GM12891 (cell line): ENCODE measurements at regions not wholly inside any gene's neighbourhood (a gene's known extent, or its start where the extent isn't known, plus 50 kb on each side); places are given as distances from the start of the nearest gene placed in this dataset.
"Not testable (repeated sequence)": the region's sequence is repeated elsewhere in the genome, so short reads cannot be mapped to it uniquely, and the experiment has no call there.

Source experiments
- POLR2A ChIP-seq: IDR thresholded peaks from 2 replicates; pipeline ENCODE4 v1.6.1; 2011; ENCODE audit warnings: low read depth, low read length, control low read depth
- POLR2AphosphoS5 ChIP-seq: IDR thresholded peaks from 2 replicates; pipeline ENCODE4 v1.6.1; 2011; ENCODE audit warnings: low read depth, low read length, control low read depth
- SPI1 ChIP-seq: IDR thresholded peaks from 2 replicates; pipeline ENCODE4 v1.6.1; 2011; ENCODE audit warnings: low read depth, low read length, control low read depth
- TAF1 ChIP-seq: IDR thresholded peaks from 2 replicates; pipeline ENCODE4 v1.6.1; 2011; ENCODE audit warnings: low read depth, low read length, control low read depth

- not testable (repeated sequence) for TF ChIP-seq POLR2A, POLR2AphosphoS5, SPI1, TAF1
These were observed 92.0 kb upstream of the IGLL5 start for GRCh38 chr22:22795639-22796038.
